ENCODE measurements at regions not wholly inside any gene's neighbourhood (a gene's known extent, or its start where the extent isn't known, plus 50 kb on each side); places are given as distances from the start of the nearest gene placed in this dataset.

DNA sequence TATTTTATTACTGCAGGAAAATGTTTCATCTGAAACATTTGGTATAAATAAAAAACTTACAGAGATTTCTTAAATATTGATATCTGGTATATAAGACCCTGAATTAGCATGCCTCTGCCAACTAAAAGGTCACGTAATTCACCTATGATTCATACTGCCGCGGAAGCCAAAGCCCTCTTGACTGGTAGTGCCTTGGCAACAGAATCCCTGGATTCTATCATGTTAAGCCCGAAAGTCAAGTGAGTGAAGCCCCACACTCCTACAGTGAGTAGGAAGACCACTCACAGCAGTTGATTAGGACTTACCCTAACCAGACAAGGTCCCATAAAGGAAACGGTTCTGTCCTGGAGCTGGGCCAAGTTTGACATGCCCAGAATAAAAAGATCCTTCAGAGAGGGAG is 175.6 kb upstream of the NREP start:
- Histone ChIP-seq H3K4me3 (ENCODE audit: low read length in 2 of 2) (no peak overlapping the region), H2BK12ac (ENCODE audit: low read length) (no peak overlapping the region), H3K4me1 (ENCODE audit: control insufficient read depth in 2 of 2, insufficient read depth in 1 of 2, low read depth in 1 of 2, low read length in 2 of 2) (peaks cover 2 to 3% of the 10 kb centered on the region in 2 donors), H3K23ac (ENCODE audit: low read depth, low read length, poor library complexity) (no peak overlapping the region), H3K79me1 (ENCODE audit: low read depth, low read length) (no peaks in the 10 kb centered on the region), H3K27me3 (ENCODE audit: control insufficient read depth in 3 of 3, insufficient read depth in 3 of 3, low read depth in 1 of 3, low read length in 3 of 3) (no peaks in the 10 kb centered on the region), H2BK5ac (ENCODE audit: low read length) (no peak overlapping the region), H3K4ac (ENCODE audit: low read length) (no peak overlapping the region), H3K4me2 (ENCODE audit: insufficient read depth, low read length, poor library complexity, severe bottlenecking) (no peak overlapping the region), H3K9ac (ENCODE audit: low read depth, low read length, poor library complexity) (no peak overlapping the region), H3K36me3 (replicated peaks in 1 of 2; ENCODE audit: control insufficient read depth in 2 of 2, insufficient read depth in 2 of 2, low read length in 2 of 2) (no peaks in the 10 kb centered on the region), H3K18ac (ENCODE audit: low read length) (no peak overlapping the region), H3K27ac (replicated peaks; ENCODE audit: low read length) (no peak overlapping the region), H3K14ac (ENCODE audit: low read length) (no peak overlapping the region), H2AFZ (ENCODE audit: low read length) (no peak overlapping the region), H2AK5ac (ENCODE audit: low read depth, low read length) (no peak overlapping the region), H3K9me3 (replicated peaks in 1 of 2; ENCODE audit: control insufficient read depth in 2 of 2, insufficient read depth in 1 of 2, low read depth in 1 of 2, low read length in 2 of 2) (no peaks in the 10 kb centered on the region), H4K8ac (ENCODE audit: low read depth, low read length) (no peak overlapping the region), H2BK15ac (ENCODE audit: low read length) (no peak overlapping the region), H4K91ac (ENCODE audit: low read depth, low read length, poor library complexity) (no peak overlapping the region), H2BK120ac (ENCODE audit: low read depth, low read length) (no peak overlapping the region)
- no CpG with 5 or more reads among the region's 5 CpGs for WGBS, 2 donors (ENCODE audit: extremely low coverage in 2 of 2, insufficient read length in 2 of 2, insufficient replicate concordance in 1 of 2)
- DNase-seq (ENCODE audit: low spot score), result no peak

DNA sequence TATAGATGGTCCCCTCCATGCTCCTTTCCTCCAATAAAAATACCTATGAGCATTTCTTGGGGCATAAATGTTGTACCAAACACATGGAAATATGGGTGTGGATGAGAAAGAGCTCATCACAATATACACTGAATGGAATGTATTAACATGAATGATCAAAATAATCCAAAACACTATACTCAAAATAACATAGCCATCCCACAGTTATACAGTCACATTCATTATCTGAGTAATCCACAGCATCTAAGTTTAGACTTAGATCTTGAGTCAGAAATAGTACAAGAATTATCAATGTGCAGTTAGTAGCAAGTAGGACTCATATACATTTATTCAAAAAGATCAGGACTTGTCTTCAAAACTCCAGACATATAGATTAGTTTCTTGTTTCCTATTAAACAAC is 175.2 kb upstream of the NREP start:
- H3K4me2 ChIP-seq (ENCODE audit: insufficient read depth, low read length, poor library complexity, severe bottlenecking), result no peak overlapping the region
- H2AK5ac ChIP-seq (ENCODE audit: low read depth, low read length), result no peak overlapping the region
- H3K36me3 ChIP-seq (replicated peaks in 1 of 2; ENCODE audit: control insufficient read depth in 2 of 2, insufficient read depth in 2 of 2, low read length in 2 of 2), result no peaks in the 10 kb centered on the region
- H3K4me3 ChIP-seq (ENCODE audit: low read length in 2 of 2), result no peak overlapping the region
- no peak overlapping the region for H4K91ac ChIP-seq (ENCODE audit: low read depth, low read length, poor library complexity)
- H3K27me3 ChIP-seq (ENCODE audit: control insufficient read depth in 3 of 3, insufficient read depth in 3 of 3, low read depth in 1 of 3, low read length in 3 of 3), result no peaks in the 10 kb centered on the region
- no peak for DNase-seq (ENCODE audit: low spot score)
- no peak overlapping the region for H3K9ac ChIP-seq (ENCODE audit: low read depth, low read length, poor library complexity)
- no peak overlapping the region for H3K23ac ChIP-seq (ENCODE audit: low read depth, low read length, poor library complexity)
- H3K4me1 ChIP-seq (ENCODE audit: control insufficient read depth in 2 of 2, insufficient read depth in 1 of 2, low read depth in 1 of 2, low read length in 2 of 2), result peaks cover 2 to 3% of the 10 kb centered on the region in 2 donors
- no peak overlapping the region for H4K8ac ChIP-seq (ENCODE audit: low read depth, low read length)
- no peak overlapping the region for H2BK120ac ChIP-seq (ENCODE audit: low read depth, low read length)
- H3K4ac ChIP-seq (ENCODE audit: low read length), result no peak overlapping the region
- H2AFZ ChIP-seq (ENCODE audit: low read length), result no peak overlapping the region
- H2BK12ac ChIP-seq (ENCODE audit: low read length), result no peak overlapping the region
- no peak overlapping the region for H3K14ac ChIP-seq (ENCODE audit: low read length)
- H3K18ac ChIP-seq (ENCODE audit: low read length), result no peak overlapping the region
- H2BK15ac ChIP-seq (ENCODE audit: low read length), result no peak overlapping the region
- H2BK5ac ChIP-seq (ENCODE audit: low read length), result no peak overlapping the region
- no peaks in the 10 kb centered on the region for H3K9me3 ChIP-seq (replicated peaks in 1 of 2; ENCODE audit: control insufficient read depth in 2 of 2, insufficient read depth in 1 of 2, low read depth in 1 of 2, low read length in 2 of 2)
- no peaks in the 10 kb centered on the region for H3K79me1 ChIP-seq (ENCODE audit: low read depth, low read length)
- no peak overlapping the region for H3K27ac ChIP-seq (replicated peaks; ENCODE audit: low read length)

GRCh38 chr5:111931655-111932054 is 174.7 kb upstream of the NREP start:
- Histone ChIP-seq H3K27ac (replicated peaks; ENCODE audit: low read length) (no peak overlapping the region), H3K4me2 (ENCODE audit: insufficient read depth, low read length, poor library complexity, severe bottlenecking) (no peak overlapping the region), H2AFZ (ENCODE audit: low read length) (no peak overlapping the region), H4K8ac (ENCODE audit: low read depth, low read length) (no peak overlapping the region), H3K27me3 (ENCODE audit: control insufficient read depth in 3 of 3, insufficient read depth in 3 of 3, low read depth in 1 of 3, low read length in 3 of 3) (no peaks in the 10 kb centered on the region), H2BK120ac (ENCODE audit: low read depth, low read length) (no peak overlapping the region), H3K23ac (ENCODE audit: low read depth, low read length, poor library complexity) (no peak overlapping the region), H4K91ac (ENCODE audit: low read depth, low read length, poor library complexity) (no peak overlapping the region), H3K4me3 (ENCODE audit: low read length in 2 of 2) (no peak overlapping the region), H3K18ac (ENCODE audit: low read length) (no peak overlapping the region), H3K4ac (ENCODE audit: low read length) (no peak overlapping the region), H3K36me3 (replicated peaks in 1 of 2; ENCODE audit: control insufficient read depth in 2 of 2, insufficient read depth in 2 of 2, low read length in 2 of 2) (no peaks in the 10 kb centered on the region), H3K9me3 (replicated peaks in 1 of 2; ENCODE audit: control insufficient read depth in 2 of 2, insufficient read depth in 1 of 2, low read depth in 1 of 2, low read length in 2 of 2) (no peaks in the 10 kb centered on the region), H2BK12ac (ENCODE audit: low read length) (no peak overlapping the region), H3K79me1 (ENCODE audit: low read depth, low read length) (no peaks in the 10 kb centered on the region), H3K14ac (ENCODE audit: low read length) (no peak overlapping the region), H2BK5ac (ENCODE audit: low read length) (no peak overlapping the region), H2BK15ac (ENCODE audit: low read length) (no peak overlapping the region), H3K9ac (ENCODE audit: low read depth, low read length, poor library complexity) (no peak overlapping the region), H3K4me1 (ENCODE audit: control insufficient read depth in 2 of 2, insufficient read depth in 1 of 2, low read depth in 1 of 2, low read length in 2 of 2) (peaks cover 2 to 3% of the 10 kb centered on the region in 2 donors), H2AK5ac (ENCODE audit: low read depth, low read length) (no peak overlapping the region)
- no peak for DNase-seq (ENCODE audit: low spot score)
- no CpG with 5 or more reads among the region's 2 CpGs for WGBS, 2 donors (ENCODE audit: extremely low coverage in 2 of 2, insufficient read length in 2 of 2, insufficient replicate concordance in 1 of 2)

- no peak overlapping the region for H3K4me3 ChIP-seq (ENCODE audit: low read length in 2 of 2)
- no peak overlapping the region for H2BK120ac ChIP-seq (ENCODE audit: low read depth, low read length)
- no peak overlapping the region for H2AFZ ChIP-seq (ENCODE audit: low read length)
- peaks cover 2 to 3% of the 10 kb centered on the region in 2 donors for H3K4me1 ChIP-seq (ENCODE audit: control insufficient read depth in 2 of 2, insufficient read depth in 1 of 2, low read depth in 1 of 2, low read length in 2 of 2)
- no peak overlapping the region for H3K4me2 ChIP-seq (ENCODE audit: insufficient read depth, low read length, poor library complexity, severe bottlenecking)
- H3K79me1 ChIP-seq (ENCODE audit: low read depth, low read length), result no peaks in the 10 kb centered on the region
- no peak overlapping the region for H4K8ac ChIP-seq (ENCODE audit: low read depth, low read length)
- no peak overlapping the region for H2BK5ac ChIP-seq (ENCODE audit: low read length)
- H2BK15ac ChIP-seq (ENCODE audit: low read length), result no peak overlapping the region
- no CpG with 5 or more reads among the region's 2 CpGs for WGBS, 2 donors (ENCODE audit: extremely low coverage in 2 of 2, insufficient read length in 2 of 2, insufficient replicate concordance in 1 of 2)
- no peak overlapping the region for H3K18ac ChIP-seq (ENCODE audit: low read length)
- H3K9ac ChIP-seq (ENCODE audit: low read depth, low read length, poor library complexity), result no peak overlapping the region
- no peaks in the 10 kb centered on the region for H3K9me3 ChIP-seq (replicated peaks in 1 of 2; ENCODE audit: control insufficient read depth in 2 of 2, insufficient read depth in 1 of 2, low read depth in 1 of 2, low read length in 2 of 2)
- H3K4ac ChIP-seq (ENCODE audit: low read length), result no peak overlapping the region
- no peaks in the 10 kb centered on the region for H3K27me3 ChIP-seq (ENCODE audit: control insufficient read depth in 3 of 3, insufficient read depth in 3 of 3, low read depth in 1 of 3, low read length in 3 of 3)
- H3K36me3 ChIP-seq (replicated peaks in 1 of 2; ENCODE audit: control insufficient read depth in 2 of 2, insufficient read depth in 2 of 2, low read length in 2 of 2), result no peaks in the 10 kb centered on the region
- H3K14ac ChIP-seq (ENCODE audit: low read length), result no peak overlapping the region
- H3K27ac ChIP-seq (replicated peaks; ENCODE audit: low read length), result no peak overlapping the region
- H4K91ac ChIP-seq (ENCODE audit: low read depth, low read length, poor library complexity), result no peak overlapping the region
- H2AK5ac ChIP-seq (ENCODE audit: low read depth, low read length), result no peak overlapping the region
- H2BK12ac ChIP-seq (ENCODE audit: low read length), result no peak overlapping the region
- no peak for DNase-seq (ENCODE audit: low spot score)
- H3K23ac ChIP-seq (ENCODE audit: low read depth, low read length, poor library complexity), result no peak overlapping the region
Measured at GRCh38 chr5:111930905-111931461, 174.0 kb upstream of the NREP start.
